H9 (cell line): ENCODE measurements at regions not wholly inside any gene's neighbourhood (a gene's known extent, or its start where the extent isn't known, plus 50 kb on each side); places are given as distances from the start of the nearest gene placed in this dataset.
A peak's percentile ranks its signal among the peaks of the same experiment; 100 is the strongest.

Experiments
- DNase-seq: peaks from one replicate; pipeline ENCODE4 v3.0.0-alpha.2; 2017
- H2AFZ ChIP-seq: one replicate; pipeline ENCODE4 v1.6.1; 2013; ENCODE audit warnings: mild to moderate bottlenecking, low read length, control low read depth, moderate library complexity
- H2AK5ac ChIP-seq: 2 replicates; pipeline ENCODE4 v1.6.1; 2013; ENCODE audit warnings: low read length, control low read depth, mixed read lengths; ENCODE audit not compliant: insufficient read length
- H2BK120ac ChIP-seq: one replicate; pipeline ENCODE4 v1.6.1; 2013; ENCODE audit warnings: low read depth, mild to moderate bottlenecking, low read length, control low read depth, inconsistent platforms; ENCODE audit not compliant: poor library complexity, severe bottlenecking
- H2BK12ac ChIP-seq: 2 replicates; pipeline ENCODE4 v1.6.1; 2013; ENCODE audit warnings: low read length, control low read depth, mixed read lengths, low read depth; ENCODE audit not compliant: insufficient read length
- H2BK15ac ChIP-seq: 2 replicates; pipeline ENCODE4 v1.6.1; 2013; ENCODE audit warnings: low read depth, low read length, control low read depth
- H2BK20ac ChIP-seq: one replicate; pipeline ENCODE4 v1.6.1; 2013; ENCODE audit warnings: low read depth, mild to moderate bottlenecking, low read length, control low read depth, inconsistent platforms; ENCODE audit not compliant: poor library complexity, severe bottlenecking
- H2BK5ac ChIP-seq: 2 replicates; pipeline ENCODE4 v1.6.1; 2013; ENCODE audit warnings: low read length, control low read depth, mixed read lengths; ENCODE audit not compliant: insufficient read length
- H3K14ac ChIP-seq: 2 replicates; pipeline ENCODE4 v1.6.1; 2013; ENCODE audit warnings: low read length, control low read depth; ENCODE audit not compliant: insufficient read depth
- H3K18ac ChIP-seq: 2 replicates; pipeline ENCODE4 v1.6.1; 2013; ENCODE audit warnings: low read depth, mild to moderate bottlenecking, mixed read lengths, low read length, control low read depth; ENCODE audit not compliant: insufficient read length
- H3K23ac ChIP-seq: 2 replicates; pipeline ENCODE4 v1.6.1; 2013; ENCODE audit warnings: low read length, control low read depth, mixed read lengths, low read depth; ENCODE audit not compliant: insufficient read length
- H3K23me2 ChIP-seq: 2 replicates; pipeline ENCODE4 v1.6.1; 2013; ENCODE audit warnings: low read depth, mild to moderate bottlenecking, mixed read lengths, low read length, control low read depth; ENCODE audit not compliant: insufficient read length, poor library complexity, severe bottlenecking
- H3K27ac ChIP-seq: 2 replicates; pipeline ENCODE4 v1.5.1; 2013; ENCODE audit warnings: low read length, control low read depth, mixed read lengths, low read depth; ENCODE audit not compliant: insufficient read length
- H3K27me3 ChIP-seq: 2 replicates; pipeline ENCODE4 v1.6.1; 2013; ENCODE audit warnings: low read length, control low read depth, inconsistent platforms; ENCODE audit not compliant: insufficient read depth
- H3K4ac ChIP-seq: 2 replicates; pipeline ENCODE4 v1.6.1; 2013; ENCODE audit warnings: low read depth, mild to moderate bottlenecking, control low read depth, inconsistent platforms, low read length, moderate library complexity
- H3K4me1 ChIP-seq: 2 replicates; pipeline ENCODE4 v1.6.1; 2013; ENCODE audit warnings: low read length, control low read depth, inconsistent platforms; ENCODE audit not compliant: insufficient read depth
- H3K4me2 ChIP-seq: 2 replicates; pipeline ENCODE4 v1.6.1; 2013; ENCODE audit warnings: low read length, control low read depth, mixed read lengths; ENCODE audit not compliant: insufficient read length, insufficient read depth
- H3K56ac ChIP-seq: 2 replicates; pipeline ENCODE4 v1.6.1; 2013; ENCODE audit warnings: low read depth, mild to moderate bottlenecking, mixed read lengths, low read length, control low read depth; ENCODE audit not compliant: insufficient read length
- H3K79me1 ChIP-seq: 2 replicates; pipeline ENCODE4 v1.6.1; 2013; ENCODE audit warnings: low read depth, mild to moderate bottlenecking, moderate library complexity, low read length, control low read depth, inconsistent platforms; ENCODE audit not compliant: insufficient read depth, poor library complexity, severe bottlenecking
- H3K79me2 ChIP-seq: 2 replicates; pipeline ENCODE4 v1.6.1; 2013; ENCODE audit warnings: low read length, control low read depth, inconsistent platforms; ENCODE audit not compliant: insufficient read depth
- H3K9ac ChIP-seq: 2 replicates; pipeline ENCODE4 v1.6.1; 2013; ENCODE audit warnings: low read length, control low read depth, mixed read lengths; ENCODE audit not compliant: insufficient read length; ENCODE audit errors: extremely low read depth
- H3K9me3 ChIP-seq: one replicate; pipeline ENCODE4 v1.6.1; 2013; ENCODE audit warnings: low read depth, low read length, inconsistent platforms; ENCODE audit not compliant: control insufficient read depth
- H3T11ph ChIP-seq: one replicate; pipeline ENCODE4 v1.6.1; 2013; ENCODE audit warnings: mild to moderate bottlenecking, low read length, control low read depth, inconsistent platforms
- H4K20me1 ChIP-seq: one replicate; pipeline ENCODE4 v1.6.1; 2013; ENCODE audit not compliant: control insufficient read depth, insufficient read length, insufficient read depth
- H4K5ac ChIP-seq: 2 replicates; pipeline ENCODE4 v1.6.1; 2013; ENCODE audit warnings: low read depth, mild to moderate bottlenecking, mixed read lengths, low read length, control low read depth; ENCODE audit not compliant: insufficient read length
- H4K8ac ChIP-seq: replicated peaks from 2 replicates; pipeline ENCODE4 v1.6.1; 2013; ENCODE audit warnings: low read length, control low read depth, mixed read lengths, low read depth; ENCODE audit not compliant: insufficient read length
- H4K91ac ChIP-seq: 2 replicates; pipeline ENCODE4 v1.6.1; 2013; ENCODE audit warnings: low read depth, mild to moderate bottlenecking, moderate library complexity, mixed read lengths, low read length, control low read depth; ENCODE audit not compliant: insufficient read length
- H3K27ac Mint-ChIP-seq, 3 experiments: 2 replicates in 2 of 3; 3 replicates in 1 of 3; pipeline ENCODE4 v1.8.0; 2020 to 2021; ENCODE audit warnings: mixed read lengths in 3 of 3, mild to moderate bottlenecking in 1 of 3, moderate library complexity in 1 of 3
- H3K27me3 Mint-ChIP-seq: 2 replicates; pipeline ENCODE4 v1.8.0; 2021; ENCODE audit warnings: low read depth, mild to moderate bottlenecking, moderate library complexity, mixed read lengths
- H3K36me3 Mint-ChIP-seq, 3 experiments: 2 replicates in 2 of 3; 3 replicates in 1 of 3; pipeline ENCODE4 v1.8.0; 2020 to 2021; ENCODE audit warnings: low read depth in 3 of 3, mixed read lengths in 3 of 3; ENCODE audit not compliant: insufficient read depth in 1 of 3
- H3K4me1 Mint-ChIP-seq, 2 experiments: 2 replicates each; pipeline ENCODE4 v1.8.0; 2020; ENCODE audit warnings: mixed read lengths in 2 of 2
- H3K4me3 Mint-ChIP-seq, 2 experiments: 2 replicates in 1 of 2; 3 replicates in 1 of 2; pipeline ENCODE4 v1.8.0; 2020 to 2021; ENCODE audit warnings: mild to moderate bottlenecking in 2 of 2, mixed read lengths in 2 of 2, moderate library complexity in 1 of 2
- H3K9me3 Mint-ChIP-seq, 2 experiments: 2 replicates in 1 of 2; 3 replicates in 1 of 2; pipeline ENCODE4 v1.8.0; 2020; ENCODE audit warnings: mild to moderate bottlenecking in 2 of 2, mixed read lengths in 2 of 2, moderate library complexity in 1 of 2
- CTCF ChIP-seq: fragments of 200-600 bp; sonication (generic); conservative IDR thresholded peaks from 3 replicates; pipeline ENCODE4 v1.8.0; 2021; ENCODE audit warnings: antibody characterized with exemption, mild to moderate bottlenecking
- WGBS: extraction: QIAGEN DNeasy Blood & Tissue Kit; methylation state at CpG from one replicate; pipeline ENCODE4 v1.1.7; 2013; ENCODE audit warnings: missing lambda C conversion rate, low lambda C conversion rate, mixed read lengths; ENCODE audit not compliant: insufficient read length; ENCODE audit errors: extremely low coverage; 5-methylcytosine and 5-hydroxymethylcytosine counted together

DNA sequence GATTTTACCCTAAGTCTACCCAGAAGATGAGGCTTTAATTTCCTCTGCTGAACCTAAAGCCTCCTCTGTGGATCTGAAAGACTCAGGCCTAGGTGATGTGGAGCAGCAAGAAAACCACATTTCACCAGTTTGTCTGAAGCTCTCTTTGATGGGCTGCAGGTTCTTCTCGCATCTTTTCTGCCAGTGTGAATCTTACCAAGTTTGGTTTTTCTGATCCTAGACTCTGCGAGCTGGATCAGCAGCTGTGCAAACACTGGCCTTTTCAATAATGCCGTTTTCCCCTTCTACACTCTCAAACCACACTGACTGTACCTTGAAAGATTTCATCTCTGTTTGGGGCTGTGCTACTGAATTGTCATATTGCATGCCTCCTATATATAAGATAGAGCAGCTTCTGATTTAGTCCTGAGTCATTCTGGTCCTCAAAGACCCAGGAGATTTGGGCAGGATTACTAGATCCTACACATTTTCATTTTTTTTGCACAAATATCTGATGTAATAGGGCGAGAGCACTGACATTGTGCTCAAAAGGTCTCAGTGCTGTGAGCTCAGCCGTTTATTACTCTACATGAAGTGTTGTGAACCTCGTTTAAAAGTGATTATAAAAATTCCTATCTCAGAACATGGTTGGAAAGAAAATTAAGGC lies 133.6 kb upstream of the FAM9C start:
- no peaks in the 10 kb centered on the region for H4K20me1 ChIP-seq
- H3K4me1 ChIP-seq = no peaks in the 10 kb centered on the region
- H3K23ac ChIP-seq = no peak overlapping the region
- H2BK5ac ChIP-seq = no peak overlapping the region
- peaks cover 4% of the 10 kb centered on the region for H3K9me3 ChIP-seq
- H3K79me1 ChIP-seq = no peaks in the 10 kb centered on the region
- H3K18ac ChIP-seq = no peak overlapping the region
- peak overlapping the region; percentile 32; the same call in 1 of the 2 replicates for H2BK15ac ChIP-seq
- H3K27me3 Mint-ChIP-seq = peaks cover 7% of the 10 kb centered on the region
- H4K8ac ChIP-seq = no peak overlapping the region
- WGBS = no CpG with 5 or more reads among the region's 6 CpGs
- no peak for DNase-seq
- no peak overlapping the region for H2BK20ac ChIP-seq
- H3K4me3 Mint-ChIP-seq = no peak overlapping the region
- TF ChIP-seq CTCF = no peak
- peaks cover 7% of the 10 kb centered on the region in 2 experiments for H3K4me1 Mint-ChIP-seq
- H3K4ac ChIP-seq = no peak overlapping the region
- no peaks in the 10 kb centered on the region for H3K27me3 ChIP-seq
- no peak overlapping the region for H2AFZ ChIP-seq
- no peak overlapping the region for H3K4me2 ChIP-seq
- no peak overlapping the region for H2AK5ac ChIP-seq
- no peak overlapping the region for H3T11ph ChIP-seq
- H2BK120ac ChIP-seq = no peak overlapping the region
- no peaks in the 10 kb centered on the region for H3K79me2 ChIP-seq
- peaks cover 63 to 73% of the 10 kb centered on the region in 2 experiments for H3K9me3 Mint-ChIP-seq
- no peak overlapping the region for H3K56ac ChIP-seq
- no peak overlapping the region for H4K5ac ChIP-seq
- H4K91ac ChIP-seq = no peak overlapping the region
- H3K14ac ChIP-seq = no peak overlapping the region
- no peaks in the 10 kb centered on the region for H3K23me2 ChIP-seq
- H3K27ac Mint-ChIP-seq = no peak overlapping the region
- no peak overlapping the region for H3K9ac ChIP-seq
- H2BK12ac ChIP-seq = no peak overlapping the region
- H3K36me3 Mint-ChIP-seq = peaks cover 0 to 2% (median 1%) of the 10 kb centered on the region in 3 experiments; a peak in 3 of 7 replicates
- no peak overlapping the region for H3K27ac ChIP-seq
